ENCODE measurements at regions not wholly inside any gene's neighbourhood (a gene's known extent, or its start where the extent isn't known, plus 50 kb on each side); places are given as distances from the start of the nearest gene placed in this dataset.

DNA sequence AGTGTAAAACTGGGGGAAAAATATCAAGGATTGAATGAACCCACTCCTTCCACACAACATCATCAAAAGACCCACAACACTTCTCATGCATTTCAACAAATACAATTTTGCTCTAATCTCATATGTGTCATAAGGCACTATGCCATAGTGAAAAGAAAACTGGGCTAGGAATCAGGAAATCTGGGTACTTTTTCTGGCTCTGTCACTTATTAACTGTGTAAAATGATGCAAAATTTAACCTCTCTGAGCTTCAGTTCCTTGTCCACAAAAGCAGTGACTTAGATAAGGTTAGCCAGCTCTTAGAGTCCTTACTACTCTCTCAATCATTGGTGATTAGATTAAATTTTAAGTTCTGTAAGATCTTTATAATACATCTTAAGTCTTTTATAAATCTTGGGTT lies 250.5 kb upstream of the SOX5 start:
- Histone ChIP-seq H3K36me3 (no peaks in the 10 kb centered on the region), H3K4me3 (no peak overlapping the region), H3K27ac (no peak overlapping the region), H3K27me3 (no peaks in the 10 kb centered on the region), H3K9me3 (no peaks in the 10 kb centered on the region), H3K4me1 (no peaks in the 10 kb centered on the region)
- DNase-seq (no peak), ATAC-seq (no peak), FAIRE-seq (no peak)
- TF ChIP-seq, protein P1, sequence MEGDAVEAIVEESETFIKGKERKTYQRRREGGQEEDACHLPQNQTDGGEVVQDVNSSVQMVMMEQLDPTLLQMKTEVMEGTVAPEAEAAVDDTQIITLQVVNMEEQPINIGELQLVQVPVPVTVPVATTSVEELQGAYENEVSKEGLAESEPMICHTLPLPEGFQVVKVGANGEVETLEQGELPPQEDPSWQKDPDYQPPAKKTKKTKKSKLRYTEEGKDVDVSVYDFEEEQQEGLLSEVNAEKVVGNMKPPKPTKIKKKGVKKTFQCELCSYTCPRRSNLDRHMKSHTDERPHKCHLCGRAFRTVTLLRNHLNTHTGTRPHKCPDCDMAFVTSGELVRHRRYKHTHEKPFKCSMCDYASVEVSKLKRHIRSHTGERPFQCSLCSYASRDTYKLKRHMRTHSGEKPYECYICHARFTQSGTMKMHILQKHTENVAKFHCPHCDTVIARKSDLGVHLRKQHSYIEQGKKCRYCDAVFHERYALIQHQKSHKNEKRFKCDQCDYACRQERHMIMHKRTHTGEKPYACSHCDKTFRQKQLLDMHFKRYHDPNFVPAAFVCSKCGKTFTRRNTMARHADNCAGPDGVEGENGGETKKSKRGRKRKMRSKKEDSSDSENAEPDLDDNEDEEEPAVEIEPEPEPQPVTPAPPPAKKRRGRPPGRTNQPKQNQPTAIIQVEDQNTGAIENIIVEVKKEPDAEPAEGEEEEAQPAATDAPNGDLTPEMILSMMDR (IDR thresholded peaks at IDR 0.05): no peak
- intact Hi-C loops (cut with DNase I): no loop called here

DNA sequence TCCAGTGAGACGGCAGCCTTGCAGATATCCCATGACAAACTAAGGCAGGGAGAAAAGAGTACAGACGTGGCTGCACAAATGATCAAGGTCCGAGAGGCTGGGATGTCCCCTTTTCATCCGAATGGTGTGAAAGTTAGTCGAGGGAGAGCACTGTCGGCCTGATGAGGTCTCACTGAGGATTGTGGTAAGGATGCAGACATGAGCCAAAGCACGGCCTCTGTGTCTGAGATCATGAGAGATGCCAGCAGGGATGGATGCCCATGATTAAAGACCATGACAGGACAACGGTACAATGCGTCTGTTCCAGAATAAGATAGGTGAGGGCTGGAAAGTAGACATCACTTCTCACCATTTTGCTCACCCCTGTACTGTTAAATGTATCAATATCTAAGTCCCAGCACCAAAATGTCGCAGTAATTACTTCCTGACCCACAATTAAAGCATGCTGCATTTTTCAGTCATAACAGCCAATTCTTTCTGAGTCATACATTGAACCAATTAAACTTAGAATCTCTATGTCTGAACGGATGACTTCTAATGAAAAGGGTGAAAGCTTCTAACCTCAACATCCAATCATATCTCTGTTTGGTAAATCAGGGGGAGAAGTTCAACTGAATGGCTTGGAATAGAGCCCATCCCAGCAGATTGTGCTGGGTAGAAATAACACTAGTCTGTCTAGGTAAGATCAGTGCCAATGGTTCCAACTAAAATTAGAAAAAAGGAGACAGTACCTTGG lies 249.6 kb upstream of the SOX5 start:
- no peak for ATAC-seq
- no peak for FAIRE-seq

DNA sequence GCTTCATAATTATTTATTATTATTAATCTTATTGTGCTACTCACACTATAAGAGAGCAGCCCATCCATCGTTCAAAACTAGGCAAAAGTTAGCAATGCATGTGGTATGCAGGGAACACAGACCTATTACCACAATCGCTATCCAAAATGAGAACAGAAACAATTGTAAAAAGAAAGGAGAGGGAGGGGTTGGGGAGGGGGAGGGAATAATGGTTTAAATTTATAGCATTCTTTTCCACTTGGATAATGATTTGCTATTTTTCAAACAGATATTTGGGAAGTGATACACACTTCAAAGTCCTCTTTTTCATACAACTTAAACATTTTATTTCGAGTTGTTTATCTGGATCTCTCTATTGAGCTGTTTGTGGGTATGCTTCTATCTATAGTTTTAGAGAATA lies 248.6 kb upstream of the SOX5 start:
- intact Hi-C loops (cut with DNase I): no loop called here
- FAIRE-seq (no peak), ATAC-seq (no peak), DNase-seq (no peak)
- H3K27me3 ChIP-seq: no peaks in the 10 kb centered on the region
- no peaks in the 10 kb centered on the region for H3K4me1 ChIP-seq
- TF ChIP-seq, protein P1 (IDR thresholded peaks at IDR 0.05): no peak
- no peaks in the 10 kb centered on the region for H3K9me3 ChIP-seq
- no peak overlapping the region for H3K4me3 ChIP-seq
- WGBS, 2 donors: 40 to 61% methylated on average over 3 of the region's 3 CpGs
- no peaks in the 10 kb centered on the region for H3K36me3 ChIP-seq
- no peak overlapping the region for H3K27ac ChIP-seq

More for the DNA sequence above, 249.6 kb upstream of the SOX5 start:
- Histone ChIP-seq H3K36me3 (no peaks in the 10 kb centered on the region), H3K4me3 (no peak overlapping the region), H3K27me3 (no peaks in the 10 kb centered on the region), H3K4me1 (no peaks in the 10 kb centered on the region), H3K27ac (no peak overlapping the region), H3K9me3 (no peaks in the 10 kb centered on the region)
- 58 to 68% methylated on average over 11 of the region's 11 CpGs for WGBS, 2 donors
- DNase-seq: no peak
- intact Hi-C loops (cut with DNase I): no loop called here
- TF ChIP-seq, protein P1 (IDR thresholded peaks at IDR 0.05): no peak

DNA sequence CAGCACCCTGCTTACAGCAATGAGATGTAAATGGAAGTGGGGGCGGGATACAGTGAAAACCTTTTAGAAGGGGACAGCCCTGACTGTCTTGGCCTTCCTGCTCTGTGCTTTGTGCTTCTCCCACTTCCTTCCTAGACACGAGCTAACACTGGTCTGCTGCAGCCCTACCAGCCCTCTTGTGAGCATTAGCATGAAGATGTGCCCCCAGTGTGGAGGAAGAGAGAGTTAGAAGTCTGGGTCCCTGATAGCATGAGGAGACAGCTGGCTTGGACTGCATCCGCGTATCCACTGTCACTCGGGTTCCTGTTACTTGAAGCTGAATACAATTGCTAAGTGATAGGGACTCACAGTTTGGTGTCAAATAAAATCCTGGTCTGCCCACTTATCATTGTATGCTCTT lies 248.1 kb upstream of the SOX5 start:
- FAIRE-seq (no peak), DNase-seq (no peak), ATAC-seq (no peak)
- Histone ChIP-seq H3K27ac (no peak overlapping the region), H3K4me1 (no peaks in the 10 kb centered on the region), H3K36me3 (no peaks in the 10 kb centered on the region), H3K9me3 (no peaks in the 10 kb centered on the region), H3K4me3 (no peak overlapping the region), H3K27me3 (no peaks in the 10 kb centered on the region)
- intact Hi-C loops (cut with DNase I): no loop called here
- 59 to 69% methylated on average over 5 of the region's 5 CpGs for WGBS, 2 donors
- TF ChIP-seq, protein P1 (IDR thresholded peaks at IDR 0.05): no peak

GRCh38 chr12:24195063-24195462 lies 245.6 kb upstream of the SOX5 start:
- Histone ChIP-seq H3K9me3 (no peaks in the 10 kb centered on the region), H3K4me3 (no peak overlapping the region), H3K27ac (no peak overlapping the region), H3K36me3 (no peaks in the 10 kb centered on the region), H3K27me3 (no peaks in the 10 kb centered on the region), H3K4me1 (no peaks in the 10 kb centered on the region)
- WGBS, 2 donors: 67 to 81% methylated on average over 4 of the region's 4 CpGs
- TF ChIP-seq, protein P1 (IDR thresholded peaks at IDR 0.05): no peak
- DNase-seq (no peak), FAIRE-seq (no peak), ATAC-seq (no peak)
- intact Hi-C loops (cut with DNase I): no loop called here

Measured in pancreas (tissue), 10 donors.